ENCODE measurements at regions not wholly inside any gene's neighbourhood (a gene's known extent, or its start where the extent isn't known, plus 50 kb on each side); places are given as distances from the start of the nearest gene placed in this dataset.
A peak's percentile ranks its signal among the peaks of the same experiment; 100 is the strongest.

- TF ChIP-seq, protein P1, sequence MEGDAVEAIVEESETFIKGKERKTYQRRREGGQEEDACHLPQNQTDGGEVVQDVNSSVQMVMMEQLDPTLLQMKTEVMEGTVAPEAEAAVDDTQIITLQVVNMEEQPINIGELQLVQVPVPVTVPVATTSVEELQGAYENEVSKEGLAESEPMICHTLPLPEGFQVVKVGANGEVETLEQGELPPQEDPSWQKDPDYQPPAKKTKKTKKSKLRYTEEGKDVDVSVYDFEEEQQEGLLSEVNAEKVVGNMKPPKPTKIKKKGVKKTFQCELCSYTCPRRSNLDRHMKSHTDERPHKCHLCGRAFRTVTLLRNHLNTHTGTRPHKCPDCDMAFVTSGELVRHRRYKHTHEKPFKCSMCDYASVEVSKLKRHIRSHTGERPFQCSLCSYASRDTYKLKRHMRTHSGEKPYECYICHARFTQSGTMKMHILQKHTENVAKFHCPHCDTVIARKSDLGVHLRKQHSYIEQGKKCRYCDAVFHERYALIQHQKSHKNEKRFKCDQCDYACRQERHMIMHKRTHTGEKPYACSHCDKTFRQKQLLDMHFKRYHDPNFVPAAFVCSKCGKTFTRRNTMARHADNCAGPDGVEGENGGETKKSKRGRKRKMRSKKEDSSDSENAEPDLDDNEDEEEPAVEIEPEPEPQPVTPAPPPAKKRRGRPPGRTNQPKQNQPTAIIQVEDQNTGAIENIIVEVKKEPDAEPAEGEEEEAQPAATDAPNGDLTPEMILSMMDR (IDR thresholded peaks at IDR 0.05) = peak; percentile 19 to 79 (median 57)
- TF ChIP-seq POLR2AphosphoS5 (IDR thresholded peaks at IDR 0.05; ENCODE audit: insufficient read depth in 1 of 2, low read depth in 1 of 2) (no peak), POLR2A (IDR thresholded peaks at IDR 0.05) (no peak)
- H3K4me1 ChIP-seq = no peaks in the 10 kb centered on the region
- no peak overlapping the region for H3K4me3 ChIP-seq
- no peak overlapping the region for H3K27ac ChIP-seq
- H3K36me3 ChIP-seq = no peaks in the 10 kb centered on the region
- intact Hi-C loops (cut with DNase I) = no loop called here
- no peaks in the 10 kb centered on the region for H3K27me3 ChIP-seq
- no peak for DNase-seq (ENCODE audit: extremely low spot score in 2 of 2)
- H3K9me3 ChIP-seq = no peaks in the 10 kb centered on the region
Observed at GRCh38 chr11:33970984-33971466, 79.1 kb upstream of the LMO2 start.

- Histone ChIP-seq H3K9me3 (no peaks in the 10 kb centered on the region), H3K4me1 (no peaks in the 10 kb centered on the region), H3K27me3 (no peaks in the 10 kb centered on the region), H3K36me3 (no peaks in the 10 kb centered on the region), H3K27ac (no peak overlapping the region), H3K4me3 (no peak overlapping the region)
- no peak for DNase-seq (ENCODE audit: extremely low spot score in 2 of 2)
- intact Hi-C loops (cut with DNase I) = loop anchor here (2.0 kb wide), 1 partner anchor 107 kb away; no protein-coding TSS in a partner anchor
- TF ChIP-seq POLR2A (IDR thresholded peaks at IDR 0.05) = no peak
- TF ChIP-seq, protein P1 (IDR thresholded peaks at IDR 0.05) = no peak
- TF ChIP-seq POLR2AphosphoS5 (IDR thresholded peaks at IDR 0.05; ENCODE audit: insufficient read depth in 1 of 2, low read depth in 1 of 2) = no peak
Observed at GRCh38 chr11:33967451-33967850, 75.6 kb upstream of the LMO2 start.

DNA sequence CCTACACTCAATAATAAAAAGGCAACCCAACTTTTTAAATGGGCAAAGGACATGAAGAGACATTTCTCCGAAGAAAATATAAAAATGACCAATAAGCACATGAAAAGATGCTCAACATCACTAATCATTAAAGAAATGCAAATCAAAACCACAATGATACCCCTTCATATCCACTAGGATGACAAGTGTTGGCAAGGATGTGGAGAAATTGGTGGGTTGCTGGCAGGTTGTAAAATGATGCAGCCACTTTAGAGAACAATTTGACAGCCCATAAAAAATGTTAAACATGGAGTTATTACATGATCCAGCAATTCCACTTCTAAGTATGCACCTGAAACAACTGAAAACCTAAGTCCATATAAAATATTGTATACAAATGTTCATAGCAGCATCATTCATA lies 73.2 kb upstream of the LMO2 start:
- DNase-seq (ENCODE audit: extremely low spot score in 2 of 2) = no peak
- intact Hi-C loops (cut with DNase I) = no loop called here
- Histone ChIP-seq H3K27me3 (no peaks in the 10 kb centered on the region), H3K4me3 (no peak overlapping the region), H3K36me3 (no peaks in the 10 kb centered on the region), H3K4me1 (no peaks in the 10 kb centered on the region), H3K9me3 (no peaks in the 10 kb centered on the region), H3K27ac (no peak overlapping the region)
- no peak for TF ChIP-seq POLR2A (IDR thresholded peaks at IDR 0.05)

GRCh38 chr11:33959855-33960400 lies 68.1 kb upstream of the LMO2 start:
- Histone ChIP-seq H3K4me1 (no peaks in the 10 kb centered on the region), H3K36me3 (no peaks in the 10 kb centered on the region), H3K9me3 (no peaks in the 10 kb centered on the region), H3K27me3 (no peaks in the 10 kb centered on the region), H3K4me3 (no peak overlapping the region), H3K27ac (no peak overlapping the region)
- TF ChIP-seq, protein P1 (IDR thresholded peaks at IDR 0.05) = no peak
- no peak for TF ChIP-seq POLR2AphosphoS5 (IDR thresholded peaks at IDR 0.05; ENCODE audit: insufficient read depth in 1 of 2, low read depth in 1 of 2)
- no peak for TF ChIP-seq POLR2A (IDR thresholded peaks at IDR 0.05)
- DNase-seq (ENCODE audit: extremely low spot score in 2 of 2) = no peak
- intact Hi-C loops (cut with DNase I) = no loop called here

GRCh38 chr11:33957304-33957917 lies 65.5 kb upstream of the LMO2 start:
- Histone ChIP-seq H3K27ac (no peak overlapping the region), H3K27me3 (no peaks in the 10 kb centered on the region), H3K36me3 (no peaks in the 10 kb centered on the region), H3K4me3 (no peak overlapping the region), H3K4me1 (no peaks in the 10 kb centered on the region), H3K9me3 (no peaks in the 10 kb centered on the region)
- intact Hi-C loops (cut with DNase I) = no loop called here
- TF ChIP-seq POLR2A (IDR thresholded peaks at IDR 0.05) (no peak), POLR2AphosphoS5 (IDR thresholded peaks at IDR 0.05; ENCODE audit: insufficient read depth in 1 of 2, low read depth in 1 of 2) (no peak)
- TF ChIP-seq, protein P1 (IDR thresholded peaks at IDR 0.05) = no peak
- no peak for DNase-seq (ENCODE audit: extremely low spot score in 2 of 2)

Data from vagina (tissue), 2 donors.